Activated T-cell treated with anti-CD3 and anti-CD28 coated beads, Interleukin-2, amount 50 U/mL, for 4 hours (primary cell): ENCODE measurements at regions not wholly inside any gene's neighbourhood (a gene's known extent, or its start where the extent isn't known, plus 50 kb on each side); places are given as distances from the start of the nearest gene placed in this dataset.
"Not testable (repeated sequence)": the region's sequence is repeated elsewhere in the genome, so short reads cannot be mapped to it uniquely, and the experiment has no call there.

Experiments
- ATAC-seq, 2 donors: fragments of 200-7000 bp; cut with Tn5 transposase; one replicate each; pipeline ENCODE4 v1.10.0; 2021
- DNase-seq: peaks from one replicate; pipeline ENCODE4 v3.0.0-alpha.2; 2020
- H3K27me3 Mint-ChIP-seq: one replicate; pipeline ENCODE4 v1.8.0; 2021; ENCODE audit warnings: low read depth, mixed read lengths
- H3K36me3 Mint-ChIP-seq: one replicate; pipeline ENCODE4 v1.8.0; 2022; ENCODE audit warnings: mixed read lengths; ENCODE audit not compliant: insufficient read depth
- H3K4me1 Mint-ChIP-seq: one replicate; pipeline ENCODE4 v1.8.0; 2021; ENCODE audit warnings: low read depth, mixed read lengths
- H3K4me3 Mint-ChIP-seq: one replicate; pipeline ENCODE4 v1.8.0; 2021; ENCODE audit warnings: mild to moderate bottlenecking, moderate library complexity, mixed read lengths
- H3K9me3 Mint-ChIP-seq: one replicate; pipeline ENCODE4 v1.8.0; 2021; ENCODE audit warnings: mixed read lengths

GRCh38 chr5:45171563-45171962 is 362.8 kb downstream of the MRPS30 start:
- DNase-seq: no peak
- no peak overlapping the region for H3K4me3 Mint-ChIP-seq
- H3K36me3 Mint-ChIP-seq: no peaks in the 10 kb centered on the region
- H3K27me3 Mint-ChIP-seq: no peaks in the 10 kb centered on the region
- no peaks in the 10 kb centered on the region for H3K4me1 Mint-ChIP-seq
- H3K9me3 Mint-ChIP-seq: peaks cover 16% of the 10 kb centered on the region
- no peak for ATAC-seq

DNA sequence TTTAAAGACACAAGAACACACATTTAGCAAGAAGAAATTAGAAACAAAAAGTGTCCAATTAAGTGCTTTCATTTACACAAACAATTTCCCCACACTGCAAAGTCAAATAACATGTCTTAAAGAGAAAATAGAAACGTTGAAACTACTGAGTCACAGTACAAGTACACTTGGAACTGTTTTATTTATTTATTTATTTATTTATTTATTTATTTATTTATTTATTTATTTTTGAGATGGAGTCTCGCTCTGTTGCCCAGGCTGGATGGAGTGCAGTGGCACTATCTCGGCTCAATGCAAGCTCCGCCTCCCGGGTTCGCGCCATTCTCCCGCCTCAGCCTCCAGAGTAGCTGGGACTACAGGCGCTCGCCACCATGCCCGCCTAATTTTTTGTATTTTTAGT is 363.9 kb downstream of the MRPS30 start:
- H3K4me1 Mint-ChIP-seq, H3K36me3 Mint-ChIP-seq, H3K27me3 Mint-ChIP-seq, DNase-seq, H3K4me3 Mint-ChIP-seq, ATAC-seq: not testable (repeated sequence)
- peaks cover 12% of the 10 kb centered on the region for H3K9me3 Mint-ChIP-seq

DNA sequence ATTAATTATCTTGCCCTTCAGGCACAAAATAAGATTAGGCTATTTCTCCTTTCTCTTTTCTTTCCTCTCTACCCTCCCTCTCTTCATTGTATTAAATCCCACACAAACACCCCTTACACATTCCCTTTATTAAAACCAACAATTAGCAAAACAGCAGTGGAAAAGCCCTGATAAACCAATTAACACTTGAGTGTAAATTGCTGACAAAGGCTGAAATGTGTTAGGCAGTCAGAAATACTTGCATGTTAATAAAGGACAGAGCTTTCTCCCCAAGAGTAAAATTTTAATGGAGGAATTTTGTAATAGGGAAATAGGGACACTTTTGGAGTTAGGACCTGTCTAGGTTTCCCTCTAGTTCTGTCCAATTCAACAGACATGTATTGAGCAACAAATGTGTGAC is 370.9 kb downstream of the MRPS30 start:
- H3K4me1 Mint-ChIP-seq: no peaks in the 10 kb centered on the region
- H3K27me3 Mint-ChIP-seq: no peaks in the 10 kb centered on the region
- H3K9me3 Mint-ChIP-seq: peaks cover 28% of the 10 kb centered on the region
- DNase-seq (no peak), ATAC-seq (no peak)
- H3K36me3 Mint-ChIP-seq: no peaks in the 10 kb centered on the region
- no peak overlapping the region for H3K4me3 Mint-ChIP-seq

- H3K27me3 Mint-ChIP-seq: no peaks in the 10 kb centered on the region
- H3K9me3 Mint-ChIP-seq: peaks cover 17% of the 10 kb centered on the region
- DNase-seq (no peak), ATAC-seq (no peak)
- no peak overlapping the region for H3K4me3 Mint-ChIP-seq
- H3K4me1 Mint-ChIP-seq: no peaks in the 10 kb centered on the region
- no peaks in the 10 kb centered on the region for H3K36me3 Mint-ChIP-seq
Measured at GRCh38 chr5:45189042-45189441, 380.3 kb downstream of the MRPS30 start.

- Mint-ChIP-seq H3K4me3 (no peak overlapping the region), H3K36me3 (no peaks in the 10 kb centered on the region), H3K4me1 (no peaks in the 10 kb centered on the region), H3K27me3 (no peaks in the 10 kb centered on the region), H3K9me3 (peaks cover 14% of the 10 kb centered on the region)
- no peak for ATAC-seq
- no peak for DNase-seq
Measured at GRCh38 chr5:45189481-45189880, 380.7 kb downstream of the MRPS30 start.

DNA sequence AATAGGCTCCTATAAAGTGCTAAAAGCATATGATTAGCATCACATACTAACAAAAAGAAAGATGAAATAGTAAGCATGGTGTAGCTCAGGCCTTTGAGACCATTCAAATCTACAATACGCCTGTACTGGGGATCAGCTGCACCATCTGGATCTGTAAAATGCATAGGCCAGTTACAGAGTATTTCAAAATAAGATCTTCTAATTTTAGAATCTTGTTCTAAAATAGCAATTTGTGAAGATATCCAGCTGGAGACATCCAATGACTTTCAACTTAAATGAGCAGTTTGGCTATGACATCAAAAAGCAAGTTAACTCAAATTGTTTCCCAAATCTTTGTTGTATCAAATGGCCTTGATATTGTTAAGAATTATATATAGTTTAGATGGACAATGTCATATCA is 386.3 kb downstream of the MRPS30 start:
- no peak for DNase-seq
- no peak for ATAC-seq
- H3K36me3 Mint-ChIP-seq: no peaks in the 10 kb centered on the region
- no peaks in the 10 kb centered on the region for H3K27me3 Mint-ChIP-seq
- no peaks in the 10 kb centered on the region for H3K4me1 Mint-ChIP-seq
- H3K9me3 Mint-ChIP-seq: peaks cover 31% of the 10 kb centered on the region
- no peak overlapping the region for H3K4me3 Mint-ChIP-seq
